Right lobe of liver (tissue), 4 donors: ENCODE measurements at regions not wholly inside any gene's neighbourhood (a gene's known extent, or its start where the extent isn't known, plus 50 kb on each side); places are given as distances from the start of the nearest gene placed in this dataset.

Source experiments
- CTCF ChIP-seq, 4 donors: fragments of 200-600 bp in 3 of 4; fragments of 450-650 bp in 1 of 4; IDR thresholded peaks; one replicate each; pipeline versions ENCODE4 v1.5.1 to v1.8.0; 2016 to 2022; ENCODE audit warnings: antibody characterized with exemption in 4 of 4, mild to moderate bottlenecking in 2 of 4
- POLR2A ChIP-seq: fragments of 450-650 bp; IDR thresholded peaks from one replicate; pipeline ENCODE4 v1.6.1; 2017; ENCODE audit warnings: antibody characterized with exemption, mild to moderate bottlenecking
- donor health status: DM: no; HTN: no; CAD: no.
- donor health status: DM: no; HTN: no; CAD: no.
- donor health status: DM: no; HTN: yes; CAD: no.

- TF ChIP-seq CTCF (IDR thresholded peaks at IDR 0.05) (no peak), POLR2A (no peak)
These were observed 608.0 kb upstream of the JAG1 start for GRCh38 chr20:11281768-11282167.
